ENCODE measurements at regions not wholly inside any gene's neighbourhood (a gene's known extent, or its start where the extent isn't known, plus 50 kb on each side); places are given as distances from the start of the nearest gene placed in this dataset.

- no peak for FAIRE-seq
These were observed 188.8 kb downstream of the EN1 start for GRCh38 chr2:118658596-118659198.

- no peak for FAIRE-seq
These were observed 190.0 kb downstream of the EN1 start for GRCh38 chr2:118657466-118657865.

DNA sequence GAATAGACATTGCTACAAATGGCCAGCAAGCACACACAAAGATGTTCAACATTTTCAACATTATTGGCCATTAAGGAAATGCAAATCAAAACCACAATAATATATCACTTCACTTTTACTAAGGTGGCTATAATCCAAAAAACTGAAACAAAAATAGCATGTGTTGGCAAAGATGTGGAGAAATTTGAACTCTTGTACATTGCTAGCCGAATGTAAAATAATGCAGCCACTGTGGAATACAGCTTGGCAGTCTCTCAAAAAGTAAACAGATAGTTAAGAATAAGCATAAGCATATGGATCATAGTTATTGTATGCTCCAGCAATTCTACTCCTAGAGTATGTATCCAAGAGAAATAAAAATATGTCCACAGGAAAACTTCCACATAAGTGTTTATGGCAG lies 192.5 kb downstream of the EN1 start:
- no peak for FAIRE-seq

- FAIRE-seq: no peak
These were observed 197.1 kb downstream of the EN1 start for GRCh38 chr2:118650327-118650726.

DNA sequence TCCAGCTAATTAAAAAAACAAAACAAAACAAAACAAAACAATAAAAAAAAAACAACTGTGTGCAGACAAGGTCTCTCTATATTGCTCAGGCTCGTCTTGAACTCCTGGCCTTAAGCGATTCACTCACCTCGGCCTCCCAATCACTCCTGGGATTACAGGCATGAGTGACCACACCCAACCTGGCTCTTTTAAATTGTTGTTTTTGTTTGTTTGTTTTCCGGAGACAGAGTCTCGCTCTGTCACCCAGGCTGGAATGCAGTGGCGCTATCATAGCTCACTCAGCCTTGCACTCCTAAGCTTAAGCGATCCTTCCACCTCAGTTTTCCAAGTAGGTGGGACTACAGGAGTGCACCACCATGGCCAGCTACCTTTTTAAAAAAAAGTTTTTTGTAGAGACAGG lies 201.6 kb downstream of the EN1 start:
- FAIRE-seq: no peak

GRCh38 chr2:118644190-118644589 lies 203.3 kb downstream of the EN1 start:
- FAIRE-seq: no peak

DNA sequence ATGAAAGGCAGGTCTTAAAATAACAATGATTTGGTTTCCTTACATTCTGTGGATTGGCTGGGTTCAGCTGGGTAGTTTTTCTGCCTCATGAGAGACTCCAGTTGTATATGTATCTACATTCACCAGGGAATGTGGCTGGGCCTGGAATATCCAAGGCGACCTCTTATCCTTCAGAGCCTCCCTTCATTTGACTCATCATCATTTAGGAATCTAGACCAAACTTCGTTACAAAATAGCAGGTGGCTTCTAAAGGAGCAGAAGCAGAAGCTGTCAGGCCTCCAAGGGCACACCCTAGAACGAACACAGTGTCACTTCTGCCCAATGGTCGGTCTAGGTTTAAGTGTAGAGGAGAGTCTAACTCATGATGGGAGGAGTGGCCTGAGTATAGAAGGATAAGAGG lies 204.2 kb downstream of the EN1 start:
- FAIRE-seq: no peak

DNA sequence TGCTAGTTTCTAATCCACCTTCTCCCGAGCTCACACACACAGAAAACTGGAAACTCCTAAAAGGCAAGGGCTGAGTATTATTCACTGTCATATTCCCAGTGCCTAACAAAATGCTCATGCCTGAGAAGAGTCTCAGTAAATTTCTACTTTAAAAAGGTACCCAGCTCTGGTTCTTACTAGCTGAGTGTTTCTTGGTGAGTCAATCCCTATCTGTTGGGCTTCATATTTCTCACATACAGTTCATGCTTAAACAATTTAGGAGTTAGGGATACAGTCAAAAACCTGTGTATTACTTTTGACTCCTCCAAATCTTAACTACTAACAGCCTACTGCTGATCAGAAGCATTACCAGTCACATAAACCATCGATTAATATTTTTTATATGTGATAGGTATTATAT lies 204.9 kb downstream of the EN1 start:
- no peak for FAIRE-seq

DNA sequence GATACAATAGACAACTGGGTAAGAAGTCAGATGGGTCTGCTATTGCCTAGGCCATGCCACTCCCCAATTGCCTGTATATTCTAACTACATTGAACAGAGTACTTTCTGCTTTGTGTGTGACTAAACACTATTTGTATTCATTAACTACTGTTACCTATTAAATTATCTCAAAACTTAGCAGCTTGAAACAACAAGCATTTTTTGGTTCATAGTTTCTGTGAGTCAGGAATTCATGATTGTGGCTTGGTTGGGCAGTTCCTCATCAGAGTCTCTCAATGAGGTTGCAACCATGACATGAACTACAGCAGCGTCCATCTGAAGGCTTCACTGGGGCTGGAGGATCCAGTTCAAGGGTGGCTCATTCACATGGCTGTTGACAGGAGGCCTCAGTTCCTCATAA lies 205.7 kb downstream of the EN1 start:
- no peak for FAIRE-seq

DNA sequence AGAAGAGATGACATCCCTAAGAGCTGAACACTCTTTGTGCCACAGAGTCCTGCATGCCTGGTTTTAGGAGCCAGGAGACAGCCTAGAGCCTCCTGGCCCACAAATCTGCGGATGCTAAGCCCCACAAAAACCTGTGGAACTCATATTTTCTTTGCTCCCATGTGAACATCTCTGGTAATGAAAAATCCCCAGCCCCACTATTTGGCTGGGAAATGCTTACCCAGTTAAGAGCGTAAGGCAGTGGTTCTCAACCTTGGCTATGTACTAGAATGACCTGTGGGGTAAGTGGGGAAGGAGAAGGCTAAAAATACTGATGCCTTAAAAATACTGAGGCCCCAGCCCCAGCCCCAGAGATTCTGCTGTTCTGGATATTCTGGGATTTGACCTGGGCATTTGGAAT lies 208.1 kb downstream of the EN1 start:
- no peak for FAIRE-seq

- FAIRE-seq: no peak
These were observed 209.0 kb downstream of the EN1 start for GRCh38 chr2:118638453-118638852.

- FAIRE-seq: no peak
These were observed 211.6 kb downstream of the EN1 start for GRCh38 chr2:118635891-118636290.

GRCh38 chr2:118634876-118635275 lies 212.6 kb downstream of the EN1 start:
- FAIRE-seq: no peak

DNA sequence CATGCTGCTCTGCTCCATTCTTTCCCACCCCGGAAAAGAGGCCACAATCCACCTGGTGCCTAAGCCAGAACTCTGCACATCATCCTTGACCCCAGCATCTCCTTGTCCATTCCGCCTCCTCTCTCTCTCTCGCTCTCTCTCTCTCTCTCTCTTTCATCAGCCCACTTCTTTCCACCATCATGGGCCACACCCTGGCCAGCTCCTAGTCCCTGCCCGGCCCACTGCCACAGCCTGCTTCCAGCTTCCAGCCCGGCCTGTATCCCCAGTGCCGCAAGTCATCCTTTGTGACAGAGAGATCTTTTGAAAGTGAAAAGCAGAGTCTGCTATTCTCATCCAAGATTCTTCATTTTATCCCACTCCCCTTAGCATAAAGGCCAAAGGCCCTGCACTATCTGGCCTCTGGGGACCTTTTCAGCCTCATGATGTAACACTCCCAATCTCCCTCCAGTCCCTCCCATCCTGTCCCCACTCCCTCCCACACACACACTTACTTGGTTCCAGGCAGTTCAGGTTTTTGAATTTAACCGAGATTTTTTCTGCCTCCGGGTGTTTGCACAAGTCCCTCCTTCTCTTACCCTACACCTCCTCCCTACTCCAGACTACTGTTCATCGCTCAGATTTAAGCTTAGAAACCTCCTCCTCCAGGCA lies 214.0 kb downstream of the EN1 start:
- no peak for FAIRE-seq

GRCh38 chr2:118632921-118633320 lies 214.5 kb downstream of the EN1 start:
- FAIRE-seq: no peak

DNA sequence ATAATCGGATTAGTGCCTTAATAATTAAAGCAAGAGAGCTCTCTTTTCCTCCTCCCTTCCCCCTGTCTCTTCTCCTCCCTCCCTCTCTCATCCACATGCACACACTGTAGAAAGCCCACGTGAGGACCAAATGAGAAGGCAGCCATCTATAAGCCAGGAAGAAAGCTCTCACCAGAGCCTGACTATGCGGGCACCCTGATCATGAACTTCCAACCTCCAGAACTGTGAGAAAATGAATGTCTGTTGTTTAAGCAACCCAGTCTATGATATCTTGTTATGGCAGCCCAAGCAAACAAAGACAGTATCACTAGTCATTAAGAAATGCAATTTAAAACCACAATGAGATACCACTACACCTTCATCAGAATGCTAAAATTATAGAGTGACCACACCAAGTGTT lies 220.3 kb downstream of the EN1 start:
- FAIRE-seq: no peak

- no peak for FAIRE-seq
These were observed 224.5 kb downstream of the EN1 start for GRCh38 chr2:118622913-118623312.

GRCh38 chr2:118622108-118622507 lies 225.3 kb downstream of the EN1 start:
- no peak for FAIRE-seq

- no peak for FAIRE-seq
These were observed 229.2 kb downstream of the EN1 start for GRCh38 chr2:118618279-118618678.

GRCh38 chr2:118616432-118616831 lies 231.0 kb downstream of the EN1 start:
- FAIRE-seq: no peak

GRCh38 chr2:118614841-118615271 lies 232.6 kb downstream of the EN1 start:
- no peak for FAIRE-seq

DNA sequence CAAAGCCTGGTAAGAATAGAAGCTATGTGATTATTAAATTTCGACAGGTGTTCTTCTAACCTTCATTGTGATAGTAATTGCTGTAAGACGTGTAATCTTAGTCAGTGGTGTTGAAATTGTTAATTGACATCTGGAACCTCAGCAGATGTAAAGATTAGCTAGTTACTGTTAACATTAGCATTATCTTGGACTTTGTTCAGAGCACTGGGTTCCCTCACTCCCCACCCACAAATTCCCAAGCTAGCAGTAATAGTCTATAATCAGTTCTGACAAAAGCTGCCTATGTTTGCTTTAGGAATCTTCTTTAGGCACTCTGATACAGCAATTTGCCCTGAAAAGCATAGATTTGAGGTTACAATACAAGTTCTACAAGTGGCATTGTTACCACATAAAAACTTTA lies 233.7 kb downstream of the EN1 start:
- FAIRE-seq: no peak

DNA sequence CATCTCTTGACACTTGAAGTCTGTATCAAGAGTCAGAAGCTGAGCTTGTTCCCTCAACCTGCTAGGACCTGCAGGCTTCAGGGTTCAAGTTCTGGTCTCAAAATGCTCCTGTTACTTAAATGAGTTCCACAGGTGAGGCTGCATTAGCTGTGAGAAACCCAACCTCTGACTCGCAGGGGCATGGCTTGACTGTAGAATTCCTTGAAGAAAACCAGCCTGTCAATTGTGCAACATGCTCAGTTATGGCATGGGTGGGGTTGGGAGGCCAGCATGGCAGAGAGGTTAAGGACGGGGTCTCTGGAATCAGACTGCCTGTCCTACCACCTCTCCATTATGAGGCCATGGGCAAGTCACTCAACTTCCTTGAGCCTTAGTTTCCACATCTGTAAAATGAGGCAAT lies 235.8 kb downstream of the EN1 start:
- FAIRE-seq: no peak

DNA sequence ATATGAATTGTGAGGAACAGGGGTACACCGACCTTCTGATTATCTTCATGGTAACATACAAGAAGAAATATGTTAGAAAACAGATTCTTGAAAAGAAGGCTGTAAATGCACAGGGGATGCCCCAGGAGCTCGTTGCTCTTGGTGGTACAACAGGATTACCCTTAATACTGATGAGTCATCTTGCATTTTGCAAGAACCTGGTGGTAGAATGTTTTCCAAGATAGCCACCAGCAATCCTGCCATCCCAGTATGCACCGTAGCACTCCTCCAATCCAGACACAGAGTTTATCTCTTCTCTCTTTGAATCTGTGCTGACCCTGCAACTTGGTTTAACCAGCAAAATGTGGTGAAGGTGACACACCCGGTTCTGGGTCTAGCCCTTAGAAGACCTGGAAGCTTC lies 238.3 kb downstream of the EN1 start:
- FAIRE-seq: no peak

GRCh38 chr2:118607641-118608040 lies 239.8 kb downstream of the EN1 start:
- no peak for FAIRE-seq
